Posterior cingulate gyrus (tissue), 11 donors: ENCODE measurements at regions not wholly inside any gene's neighbourhood (a gene's known extent, or its start where the extent isn't known, plus 50 kb on each side); places are given as distances from the start of the nearest gene placed in this dataset.
"Not testable (repeated sequence)": the region's sequence is repeated elsewhere in the genome, so short reads cannot be mapped to it uniquely, and the experiment has no call there.

Source experiments
- DNase-seq, 10 donors: peaks; one replicate each; pipeline versions ENCODE4 v3.0.0 to v3.0.0-alpha.2; 2020 to 2021; ENCODE audit warnings: mixed read lengths in 3 of 10
- intact Hi-C: fragments of 100-400 bp; cut with DNase I; formaldehyde crosslinking; loops from one replicate; pipeline ENCODE4 v1.15.1; 2023

DNA sequence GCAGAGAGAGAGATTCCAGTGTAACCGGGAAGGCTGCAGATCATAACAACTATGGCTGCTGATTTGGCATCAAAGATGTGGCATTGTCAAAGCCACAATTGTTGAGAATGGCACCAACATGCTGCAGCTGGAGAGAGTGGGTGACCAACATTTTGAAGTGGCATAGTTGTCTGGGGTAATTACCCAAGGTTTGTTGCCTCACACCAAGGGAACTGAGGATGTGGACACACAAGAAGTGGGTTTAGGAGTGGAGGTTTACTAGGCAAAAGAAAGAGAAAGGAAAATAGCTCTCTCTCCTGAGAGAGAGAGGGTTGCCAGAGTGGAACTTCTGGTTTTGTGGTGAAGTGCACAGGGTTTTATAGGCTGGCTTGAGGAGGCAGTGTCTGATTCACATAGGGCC lies 126.6 kb downstream of the FAM72C start:
- DNase-seq, intact Hi-C loops: not testable (repeated sequence)

DNA sequence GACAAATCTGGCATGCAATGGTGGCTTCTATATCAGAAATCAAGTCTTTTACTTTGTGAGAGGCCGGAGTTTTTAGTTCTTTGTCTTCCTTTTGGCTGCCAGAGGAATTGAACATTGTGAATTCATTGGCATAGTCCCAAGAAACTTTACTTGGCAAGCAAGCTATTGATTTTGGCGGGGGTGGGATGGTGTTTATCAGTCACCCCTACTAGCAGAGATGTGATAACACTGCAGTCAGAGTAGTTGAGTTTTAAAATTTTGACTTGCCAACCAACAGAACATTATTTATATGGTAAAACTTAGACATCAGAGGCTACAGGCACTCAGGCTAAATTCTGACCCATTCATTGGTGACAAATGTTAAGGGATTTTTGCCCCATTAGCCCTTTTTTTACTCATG lies 129.7 kb downstream of the FAM72C start:
- DNase-seq, intact Hi-C loops: not testable (repeated sequence)

DNA sequence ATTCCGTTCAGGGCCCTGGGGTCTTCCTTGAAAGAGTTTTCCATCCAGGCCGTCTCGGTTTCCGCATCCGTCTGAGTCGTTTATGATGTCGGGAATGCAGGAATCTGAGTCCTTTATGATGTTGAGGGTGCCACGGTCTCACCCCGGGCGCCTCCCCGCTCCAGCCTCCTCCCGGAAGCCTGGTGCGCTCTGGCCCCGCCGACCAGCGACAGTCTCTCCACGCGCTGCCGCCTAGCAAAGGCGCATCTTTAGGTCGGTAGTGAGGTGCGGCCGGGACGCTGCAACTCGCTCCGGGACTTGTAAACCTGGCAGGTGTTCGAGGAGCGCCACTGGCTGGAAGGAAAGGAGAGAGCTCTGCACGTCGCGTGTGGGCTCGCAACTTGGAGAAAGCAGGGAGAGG lies 132.6 kb downstream of the FAM72C start:
- intact Hi-C loops = not testable (repeated sequence)

GRCh38 chr1:143838598-143838929 lies 133.2 kb downstream of the FAM72C start:
- DNase-seq, intact Hi-C loops: not testable (repeated sequence)

More for the DNA sequence above, 132.6 kb downstream of the FAM72C start:
- not testable (repeated sequence) for DNase-seq

DNA sequence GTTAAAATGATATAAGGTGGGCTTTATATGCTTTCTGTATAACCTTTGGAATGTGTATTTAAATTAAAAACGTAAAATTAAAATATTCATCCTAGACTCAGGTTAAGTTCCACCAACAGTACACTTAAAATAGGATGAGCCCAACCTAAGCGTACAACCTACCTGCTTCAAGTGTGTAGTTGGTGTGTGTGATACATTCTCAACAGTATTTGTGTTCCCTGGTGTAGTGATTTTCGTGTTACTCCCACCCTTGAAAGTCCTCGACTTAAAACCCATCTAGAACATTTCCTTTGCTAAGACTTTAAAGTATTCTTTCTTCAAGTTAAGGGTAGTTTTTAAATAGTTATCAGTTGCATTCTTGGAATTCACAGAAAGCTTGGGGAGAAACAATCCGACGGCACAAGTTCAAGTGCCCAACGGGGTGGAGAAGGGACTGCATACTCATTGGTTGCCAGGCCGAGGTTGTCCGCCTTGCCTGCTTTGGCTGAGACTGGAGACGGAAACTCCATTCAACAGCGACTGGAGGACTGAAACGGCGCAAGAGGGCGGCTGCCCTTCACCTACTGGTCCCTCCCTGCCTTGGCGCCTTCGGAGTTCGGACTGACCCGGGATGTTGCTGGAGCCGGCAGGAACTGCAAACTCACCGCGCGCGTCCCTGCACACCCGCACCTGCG lies 133.7 kb downstream of the FAM72C start:
- peak in 1 of 10 donors; percentile 61 for DNase-seq
- intact Hi-C loops = not testable (repeated sequence)

DNA sequence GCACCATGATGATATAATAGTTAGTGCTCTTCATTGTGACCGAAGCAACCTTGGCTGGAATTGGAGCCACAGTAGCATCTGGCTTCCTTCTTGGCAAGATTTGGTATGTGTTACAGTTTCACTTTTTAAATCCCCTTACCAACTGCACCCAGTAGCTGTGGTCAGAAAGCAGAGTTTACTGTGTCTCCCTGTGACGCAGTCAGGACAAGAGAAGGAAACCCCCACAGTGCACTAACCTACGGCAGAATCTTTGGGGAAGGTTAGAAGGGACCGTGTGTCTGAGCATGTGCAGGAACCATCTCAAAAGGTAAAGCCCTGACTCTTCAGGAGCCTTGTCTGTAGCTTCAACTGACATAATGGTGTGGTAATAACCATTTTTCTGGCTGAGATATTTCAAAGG lies 138.4 kb downstream of the FAM72C start:
- intact Hi-C loops, DNase-seq: not testable (repeated sequence)

GRCh38 chr1:143832379-143832716 lies 139.4 kb downstream of the FAM72C start:
- DNase-seq, intact Hi-C loops: not testable (repeated sequence)

GRCh38 chr1:143831479-143832378 lies 140.1 kb downstream of the FAM72C start:
- intact Hi-C loops = not testable (repeated sequence)
- DNase-seq = peak in 1 of 10 donors; percentile 44

DNA sequence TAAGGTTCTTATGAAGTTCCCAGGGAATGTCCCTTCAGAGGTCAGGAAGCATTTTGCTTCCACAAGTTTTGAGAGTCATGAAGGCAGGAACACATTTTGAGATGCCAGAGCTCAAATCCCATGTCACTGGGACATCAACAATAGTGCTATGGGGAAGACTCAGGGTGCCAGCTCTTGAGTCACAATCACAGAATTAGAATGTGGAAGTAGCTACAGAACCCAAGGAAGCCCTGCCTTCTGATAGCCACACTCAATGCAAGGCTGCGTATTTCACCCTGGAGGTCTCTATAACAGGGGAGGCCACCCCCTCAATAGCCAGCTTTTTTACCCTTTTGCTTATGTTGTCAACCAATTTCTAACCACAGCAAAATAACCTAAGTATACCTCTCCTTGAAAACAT lies 145.6 kb downstream of the FAM72C start:
- DNase-seq, intact Hi-C loops: not testable (repeated sequence)

DNA sequence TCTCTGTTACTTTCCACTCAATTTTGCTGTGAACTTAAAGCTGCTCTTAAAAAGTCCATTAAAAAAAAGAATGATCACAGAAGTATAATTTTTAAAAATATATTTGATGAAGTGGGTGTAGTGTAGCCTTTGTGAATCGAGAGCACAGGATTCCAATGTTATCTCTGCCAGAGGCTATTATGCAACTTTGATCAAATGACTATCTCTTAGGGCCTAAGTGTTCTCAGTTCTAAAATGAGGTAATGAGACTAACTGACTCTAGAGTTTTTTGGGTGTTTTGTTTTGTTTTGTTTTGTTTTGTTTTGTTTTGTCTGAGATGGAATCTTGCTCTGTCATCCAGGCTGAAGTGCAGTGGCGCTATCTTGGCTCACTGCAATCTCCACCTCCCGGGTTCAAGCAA lies 147.5 kb downstream of the FAM72C start:
- intact Hi-C loops, DNase-seq: not testable (repeated sequence)

GRCh38 chr1:143820058-143820457 lies 151.7 kb downstream of the FAM72C start:
- intact Hi-C loops, DNase-seq: not testable (repeated sequence)

DNA sequence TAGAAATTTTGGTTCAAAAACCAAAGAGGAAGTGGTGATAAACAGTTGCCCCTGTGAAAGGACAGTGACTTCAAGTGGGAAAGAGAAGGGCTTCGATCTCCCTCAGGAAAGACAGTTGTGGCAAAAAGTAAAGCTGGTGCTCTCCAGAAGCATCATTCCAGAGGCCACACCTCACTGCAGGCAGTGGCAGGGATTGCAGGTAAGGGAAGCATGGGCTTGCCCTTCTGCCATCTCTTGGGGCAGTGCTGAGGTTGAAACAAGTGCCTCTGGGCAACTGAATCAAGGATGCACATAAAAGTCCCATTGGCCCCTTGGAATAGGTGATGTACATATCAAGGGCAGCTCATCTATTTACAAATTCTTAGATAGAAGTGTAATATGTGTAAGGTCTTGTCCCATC lies 155.4 kb downstream of the FAM72C start:
- intact Hi-C loops = not testable (repeated sequence)

GRCh38 chr1:143805374-143805773 lies 166.4 kb downstream of the FAM72C start:
- DNase-seq, intact Hi-C loops: not testable (repeated sequence)

More for the DNA sequence above, 155.4 kb downstream of the FAM72C start:
- DNase-seq = not testable (repeated sequence)

- intact Hi-C loops, DNase-seq: not testable (repeated sequence)
These were observed 167.0 kb downstream of the FAM72C start for GRCh38 chr1:143804707-143805356.

GRCh38 chr1:143803927-143804411 lies 167.8 kb downstream of the FAM72C start:
- DNase-seq = peak in 3 of 10 donors; percentile 1 to 30 (median 13)
- intact Hi-C loops = not testable (repeated sequence)

GRCh38 chr1:143803095-143803494 lies 168.7 kb downstream of the FAM72C start:
- DNase-seq, intact Hi-C loops: not testable (repeated sequence)

DNA sequence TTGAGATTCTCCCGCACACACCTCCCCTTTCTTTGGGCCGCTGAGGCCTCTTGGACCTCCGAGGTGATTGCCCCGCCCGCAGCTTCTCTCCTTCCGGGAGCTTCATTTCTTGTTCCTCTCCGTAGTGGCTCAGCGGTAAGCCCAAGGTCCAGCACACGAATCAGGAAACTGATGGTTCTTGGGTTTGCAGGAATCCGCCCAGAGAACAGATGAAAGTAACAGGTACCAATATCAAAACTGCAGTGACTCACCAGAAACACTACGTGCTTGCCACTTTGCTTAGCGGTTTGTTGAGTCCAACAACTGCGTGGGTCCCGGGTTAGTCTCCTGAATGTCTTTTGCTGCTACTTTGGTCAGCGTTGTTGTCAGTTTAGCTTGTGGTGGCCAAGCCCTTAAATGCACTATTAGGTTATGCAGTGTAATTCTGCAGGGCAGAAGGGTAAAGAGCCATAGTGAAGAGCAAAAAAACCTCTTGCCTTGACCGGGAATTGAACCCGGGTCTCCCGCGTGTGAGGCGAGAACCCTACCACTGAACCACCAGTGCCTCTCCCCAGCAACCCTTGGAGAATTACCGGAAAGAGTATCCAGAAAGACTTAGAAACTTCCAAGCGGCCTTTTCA lies 172.1 kb downstream of the FAM72C start:
- intact Hi-C loops, DNase-seq: not testable (repeated sequence)

DNA sequence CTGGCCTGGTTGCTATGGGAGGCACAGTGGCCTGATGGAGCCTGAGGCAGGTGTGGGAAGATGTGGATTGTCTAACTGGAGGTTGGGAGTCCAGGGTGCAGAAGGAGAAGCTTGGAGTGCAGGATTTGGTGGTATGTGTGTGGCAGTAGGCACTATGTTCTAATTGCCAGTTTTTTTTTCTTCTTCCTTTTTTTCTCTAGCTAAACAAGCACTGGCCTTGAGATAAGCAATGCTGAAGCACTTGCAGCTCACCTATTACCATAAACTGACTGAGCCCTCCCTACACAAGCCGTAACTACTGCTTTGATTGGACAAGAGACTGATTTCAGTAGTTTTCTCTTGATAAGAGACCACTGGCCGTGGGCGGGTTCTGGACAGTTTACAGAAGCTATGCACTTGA lies 175.4 kb downstream of the FAM72C start:
- intact Hi-C loops, DNase-seq: not testable (repeated sequence)

DNA sequence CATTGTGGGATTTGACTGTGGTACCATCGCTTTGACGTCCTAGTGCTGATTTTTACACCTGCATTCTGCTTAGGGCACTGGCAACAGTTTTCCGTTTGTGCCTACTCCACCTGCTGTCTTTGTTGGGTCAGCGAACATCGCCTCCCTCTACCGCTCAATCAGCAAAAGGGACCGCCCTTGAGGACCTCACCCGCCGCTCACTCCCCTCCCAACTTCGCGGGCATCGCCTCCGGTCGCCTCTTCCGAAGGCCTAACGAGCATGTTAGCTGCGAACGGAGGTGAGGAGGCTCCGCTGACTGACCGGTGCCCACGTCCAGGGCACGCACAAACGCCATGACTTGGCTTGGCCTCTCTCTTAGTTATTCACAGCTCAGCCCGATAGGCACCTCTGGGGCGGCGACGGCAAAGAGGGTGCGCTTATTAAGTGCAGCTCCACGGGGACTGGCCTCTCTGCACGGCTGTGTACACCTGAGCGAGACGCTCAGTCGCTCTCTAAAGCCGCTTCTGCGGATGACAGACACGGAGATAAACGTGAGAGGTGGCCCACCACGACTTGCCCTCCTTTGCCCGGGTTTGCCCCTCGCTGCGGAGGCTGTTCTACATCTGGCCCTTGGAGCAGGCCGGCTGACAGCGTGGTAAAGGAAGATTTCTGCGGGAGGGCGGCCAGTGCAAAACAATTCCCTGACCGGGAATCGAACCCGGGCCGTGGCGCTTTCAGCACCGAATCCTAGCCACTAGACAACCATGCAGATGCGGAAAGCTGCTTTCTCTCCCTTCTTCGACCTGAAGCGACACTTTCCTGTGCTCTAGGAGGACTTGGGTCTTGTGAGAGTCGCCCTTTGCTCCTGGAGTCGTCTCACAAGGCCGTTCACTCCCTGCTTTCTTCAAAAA lies 179.5 kb downstream of the FAM72C start:
- DNase-seq, intact Hi-C loops: not testable (repeated sequence)
